SK-N-SH treated with all-trans-retinoic acid at 6 μM for 48 hours (cell line): ENCODE measurements at regions not wholly inside any gene's neighbourhood (a gene's known extent, or its start where the extent isn't known, plus 50 kb on each side); places are given as distances from the start of the nearest gene placed in this dataset.

ENCODE experiments used
- ATAC-seq: fragments of 200-7000 bp; cut with Tn5 transposase; 3 replicates; pipeline ENCODE4 v1.9.1; 2020; ENCODE audit warnings: mild to moderate bottlenecking, moderate library complexity
- ARNTL ChIP-seq: fragments of 450-650 bp; formaldehyde crosslinking; IDR thresholded peaks from 2 replicates; pipeline ENCODE4 v1.5.0; 2020; ENCODE audit warnings: low read depth, mild to moderate bottlenecking, moderate library complexity, borderline replicate concordance
- BACH2 ChIP-seq: fragments of 250-450 bp; sonication (Bioruptor Pico); IDR thresholded peaks from 2 replicates; pipeline ENCODE4 v1.9.0; 2021; ENCODE audit warnings: mild to moderate bottlenecking, borderline replicate concordance
- CSDC2 ChIP-seq: fragments of 250-450 bp; sonication (Bioruptor Pico); IDR thresholded peaks from 2 replicates; pipeline ENCODE4 v1.5.0; 2020; ENCODE audit warnings: mild to moderate bottlenecking, moderate library complexity
- ESRRG ChIP-seq: fragments of 250-450 bp; sonication (Bioruptor Pico); IDR thresholded peaks from 2 replicates; pipeline ENCODE4 v1.6.1; 2021; ENCODE audit warnings: mild to moderate bottlenecking
- GLIS3 ChIP-seq: fragments of 250-450 bp; sonication (Bioruptor Pico); IDR thresholded peaks from 2 replicates; pipeline ENCODE4 v1.5.0; 2020; ENCODE audit warnings: mild to moderate bottlenecking, moderate library complexity
- ISL1 ChIP-seq: fragments of 250-450 bp; sonication (Bioruptor Pico); IDR thresholded peaks from 2 replicates; pipeline ENCODE4 v2.1.2; 2022; ENCODE audit warnings: mild to moderate bottlenecking, moderate library complexity
- OSR1 ChIP-seq: fragments of 250-450 bp; sonication (Bioruptor Pico); IDR thresholded peaks from 2 replicates; pipeline ENCODE4 v1.8.0; 2022; ENCODE audit warnings: moderate library complexity, mild to moderate bottlenecking, inconsistent platforms
- PPARA ChIP-seq: fragments of 250-450 bp; sonication (Bioruptor Pico); IDR thresholded peaks from 2 replicates; pipeline ENCODE4 v1.5.0; 2020; ENCODE audit warnings: mild to moderate bottlenecking, borderline replicate concordance
- RARB ChIP-seq: fragments of 250-450 bp; sonication (Bioruptor Pico); IDR thresholded peaks from 2 replicates; pipeline ENCODE4 v1.8.0; 2021; ENCODE audit warnings: mild to moderate bottlenecking, moderate library complexity
- SNAI2 ChIP-seq: fragments of 250-450 bp; sonication (Bioruptor Pico); IDR thresholded peaks from 2 replicates; pipeline ENCODE4 v1.5.0; 2020; ENCODE audit warnings: mild to moderate bottlenecking, moderate library complexity
- TOX ChIP-seq: fragments of 250-450 bp; sonication (Bioruptor Pico); IDR thresholded peaks from 2 replicates; pipeline ENCODE4 v1.8.0; 2021; ENCODE audit warnings: mild to moderate bottlenecking, moderate library complexity, borderline replicate concordance
- ZC3H10 ChIP-seq: fragments of 250-450 bp; sonication (Bioruptor Pico); IDR thresholded peaks from 2 replicates; pipeline ENCODE4 v1.5.1; 2021; ENCODE audit warnings: mild to moderate bottlenecking, moderate library complexity
- ZFP30 ChIP-seq: fragments of 450-650 bp; formaldehyde crosslinking; IDR thresholded peaks from 2 replicates; pipeline ENCODE4 v1.5.0; 2022; ENCODE audit warnings: mild to moderate bottlenecking, moderate library complexity
- ZNF565 ChIP-seq: fragments of 450-650 bp; formaldehyde crosslinking; conservative IDR thresholded peaks from 2 replicates; pipeline ENCODE4 v1.5.0; 2020; ENCODE audit warnings: low read depth, mild to moderate bottlenecking, moderate library complexity
- ZNF70 ChIP-seq: fragments of 450-650 bp; formaldehyde crosslinking; IDR thresholded peaks from 2 replicates; pipeline ENCODE4 v1.5.0; 2020; ENCODE audit warnings: mild to moderate bottlenecking, moderate library complexity
- ZNF8 ChIP-seq: fragments of 450-650 bp; formaldehyde crosslinking; IDR thresholded peaks from 2 replicates; pipeline ENCODE4 v1.5.0; 2020; ENCODE audit warnings: mild to moderate bottlenecking, moderate library complexity
- TF ChIP-seq, protein P1 (sequence below): fragments of 250-450 bp; sonication (Bioruptor Pico); IDR thresholded peaks from 2 replicates; pipeline ENCODE4 v1.8.0; 2021; ENCODE audit warnings: low read depth, mild to moderate bottlenecking, moderate library complexity, borderline replicate concordance
- TF ChIP-seq, protein P2 (sequence below): fragments of 250-450 bp; sonication (Bioruptor Pico); IDR thresholded peaks from 2 replicates; pipeline ENCODE4 v1.8.0; 2020; ENCODE audit warnings: mild to moderate bottlenecking, moderate library complexity, borderline replicate concordance
- TF ChIP-seq, protein P3 (sequence below): fragments of 250-450 bp; sonication (Bioruptor Pico); IDR thresholded peaks from 2 replicates; pipeline ENCODE4 v1.5.0; 2020; ENCODE audit warnings: mild to moderate bottlenecking, moderate library complexity
- TF ChIP-seq, protein P4 (sequence below): fragments of 250-450 bp; sonication (Bioruptor Pico); IDR thresholded peaks from 2 replicates; pipeline ENCODE4 v1.5.1; 2021; ENCODE audit warnings: mild to moderate bottlenecking, moderate library complexity

DNA sequence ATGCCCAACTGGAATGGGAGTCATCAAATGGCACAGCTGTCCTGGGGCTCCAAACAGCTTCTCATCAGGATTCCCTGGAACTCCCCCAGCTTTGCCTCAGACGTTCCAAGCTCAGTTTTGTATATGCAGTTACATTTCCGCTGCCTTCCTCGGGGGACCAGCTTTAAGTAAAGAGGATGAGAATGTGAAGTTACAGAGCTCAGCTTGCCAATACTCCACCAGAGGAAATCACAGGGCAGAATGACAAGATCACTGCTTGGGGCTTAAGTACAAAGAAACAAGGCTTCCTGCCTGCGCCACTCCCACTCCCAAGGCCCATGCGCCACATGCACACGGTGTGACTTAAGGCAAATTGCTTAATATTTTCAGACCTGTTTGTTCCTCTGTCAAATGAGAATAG lies 272.4 kb upstream of the CDH11 start:
- no peak for ATAC-seq
- TF ChIP-seq ESRRG, result no peak
- no peak for TF ChIP-seq ZC3H10 (CRISPR knock-in tag)
- no peak for TF ChIP-seq CSDC2
- no peak for TF ChIP-seq ISL1 (CRISPR knock-in tag)
- TF ChIP-seq ARNTL (CRISPR knock-in tag), result no peak
- TF ChIP-seq ZNF70 (CRISPR knock-in tag), result no peak
- TF ChIP-seq, protein P1, sequence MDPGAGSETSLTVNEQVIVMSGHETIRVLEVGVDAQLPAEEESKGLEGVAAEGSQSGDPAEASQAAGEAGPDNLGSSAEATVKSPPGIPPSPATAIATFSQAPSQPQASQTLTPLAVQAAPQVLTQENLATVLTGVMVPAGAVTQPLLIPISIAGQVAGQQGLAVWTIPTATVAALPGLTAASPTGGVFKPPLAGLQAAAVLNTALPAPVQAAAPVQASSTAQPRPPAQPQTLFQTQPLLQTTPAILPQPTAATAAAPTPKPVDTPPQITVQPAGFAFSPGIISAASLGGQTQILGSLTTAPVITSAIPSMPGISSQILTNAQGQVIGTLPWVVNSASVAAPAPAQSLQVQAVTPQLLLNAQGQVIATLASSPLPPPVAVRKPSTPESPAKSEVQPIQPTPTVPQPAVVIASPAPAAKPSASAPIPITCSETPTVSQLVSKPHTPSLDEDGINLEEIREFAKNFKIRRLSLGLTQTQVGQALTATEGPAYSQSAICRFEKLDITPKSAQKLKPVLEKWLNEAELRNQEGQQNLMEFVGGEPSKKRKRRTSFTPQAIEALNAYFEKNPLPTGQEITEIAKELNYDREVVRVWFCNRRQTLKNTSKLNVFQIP (CRISPR knock-in tag), result no peak
- no peak for TF ChIP-seq SNAI2 (CRISPR knock-in tag)
- TF ChIP-seq ZNF8 (CRISPR knock-in tag), result no peak
- TF ChIP-seq, protein P2, sequence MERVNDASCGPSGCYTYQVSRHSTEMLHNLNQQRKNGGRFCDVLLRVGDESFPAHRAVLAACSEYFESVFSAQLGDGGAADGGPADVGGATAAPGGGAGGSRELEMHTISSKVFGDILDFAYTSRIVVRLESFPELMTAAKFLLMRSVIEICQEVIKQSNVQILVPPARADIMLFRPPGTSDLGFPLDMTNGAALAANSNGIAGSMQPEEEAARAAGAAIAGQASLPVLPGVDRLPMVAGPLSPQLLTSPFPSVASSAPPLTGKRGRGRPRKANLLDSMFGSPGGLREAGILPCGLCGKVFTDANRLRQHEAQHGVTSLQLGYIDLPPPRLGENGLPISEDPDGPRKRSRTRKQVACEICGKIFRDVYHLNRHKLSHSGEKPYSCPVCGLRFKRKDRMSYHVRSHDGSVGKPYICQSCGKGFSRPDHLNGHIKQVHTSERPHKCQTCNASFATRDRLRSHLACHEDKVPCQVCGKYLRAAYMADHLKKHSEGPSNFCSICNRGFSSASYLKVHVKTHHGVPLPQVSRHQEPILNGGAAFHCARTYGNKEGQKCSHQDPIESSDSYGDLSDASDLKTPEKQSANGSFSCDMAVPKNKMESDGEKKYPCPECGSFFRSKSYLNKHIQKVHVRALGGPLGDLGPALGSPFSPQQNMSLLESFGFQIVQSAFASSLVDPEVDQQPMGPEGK, result no peak
- TF ChIP-seq ZFP30, result no peak
- TF ChIP-seq, protein P3, sequence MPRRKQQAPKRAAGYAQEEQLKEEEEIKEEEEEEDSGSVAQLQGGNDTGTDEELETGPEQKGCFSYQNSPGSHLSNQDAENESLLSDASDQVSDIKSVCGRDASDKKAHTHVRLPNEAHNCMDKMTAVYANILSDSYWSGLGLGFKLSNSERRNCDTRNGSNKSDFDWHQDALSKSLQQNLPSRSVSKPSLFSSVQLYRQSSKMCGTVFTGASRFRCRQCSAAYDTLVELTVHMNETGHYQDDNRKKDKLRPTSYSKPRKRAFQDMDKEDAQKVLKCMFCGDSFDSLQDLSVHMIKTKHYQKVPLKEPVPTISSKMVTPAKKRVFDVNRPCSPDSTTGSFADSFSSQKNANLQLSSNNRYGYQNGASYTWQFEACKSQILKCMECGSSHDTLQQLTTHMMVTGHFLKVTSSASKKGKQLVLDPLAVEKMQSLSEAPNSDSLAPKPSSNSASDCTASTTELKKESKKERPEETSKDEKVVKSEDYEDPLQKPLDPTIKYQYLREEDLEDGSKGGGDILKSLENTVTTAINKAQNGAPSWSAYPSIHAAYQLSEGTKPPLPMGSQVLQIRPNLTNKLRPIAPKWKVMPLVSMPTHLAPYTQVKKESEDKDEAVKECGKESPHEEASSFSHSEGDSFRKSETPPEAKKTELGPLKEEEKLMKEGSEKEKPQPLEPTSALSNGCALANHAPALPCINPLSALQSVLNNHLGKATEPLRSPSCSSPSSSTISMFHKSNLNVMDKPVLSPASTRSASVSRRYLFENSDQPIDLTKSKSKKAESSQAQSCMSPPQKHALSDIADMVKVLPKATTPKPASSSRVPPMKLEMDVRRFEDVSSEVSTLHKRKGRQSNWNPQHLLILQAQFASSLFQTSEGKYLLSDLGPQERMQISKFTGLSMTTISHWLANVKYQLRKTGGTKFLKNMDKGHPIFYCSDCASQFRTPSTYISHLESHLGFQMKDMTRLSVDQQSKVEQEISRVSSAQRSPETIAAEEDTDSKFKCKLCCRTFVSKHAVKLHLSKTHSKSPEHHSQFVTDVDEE, result no peak
- no peak for TF ChIP-seq BACH2 (CRISPR knock-in tag)
- TF ChIP-seq, protein P4, sequence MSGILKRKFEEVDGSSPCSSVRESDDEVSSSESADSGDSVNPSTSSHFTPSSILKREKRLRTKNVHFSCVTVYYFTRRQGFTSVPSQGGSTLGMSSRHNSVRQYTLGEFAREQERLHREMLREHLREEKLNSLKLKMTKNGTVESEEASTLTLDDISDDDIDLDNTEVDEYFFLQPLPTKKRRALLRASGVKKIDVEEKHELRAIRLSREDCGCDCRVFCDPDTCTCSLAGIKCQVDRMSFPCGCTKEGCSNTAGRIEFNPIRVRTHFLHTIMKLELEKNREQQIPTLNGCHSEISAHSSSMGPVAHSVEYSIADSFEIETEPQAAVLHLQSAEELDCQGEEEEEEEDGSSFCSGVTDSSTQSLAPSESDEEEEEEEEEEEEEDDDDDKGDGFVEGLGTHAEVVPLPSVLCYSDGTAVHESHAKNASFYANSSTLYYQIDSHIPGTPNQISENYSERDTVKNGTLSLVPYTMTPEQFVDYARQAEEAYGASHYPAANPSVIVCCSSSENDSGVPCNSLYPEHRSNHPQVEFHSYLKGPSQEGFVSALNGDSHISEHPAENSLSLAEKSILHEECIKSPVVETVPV (CRISPR knock-in tag), result no peak

DNA sequence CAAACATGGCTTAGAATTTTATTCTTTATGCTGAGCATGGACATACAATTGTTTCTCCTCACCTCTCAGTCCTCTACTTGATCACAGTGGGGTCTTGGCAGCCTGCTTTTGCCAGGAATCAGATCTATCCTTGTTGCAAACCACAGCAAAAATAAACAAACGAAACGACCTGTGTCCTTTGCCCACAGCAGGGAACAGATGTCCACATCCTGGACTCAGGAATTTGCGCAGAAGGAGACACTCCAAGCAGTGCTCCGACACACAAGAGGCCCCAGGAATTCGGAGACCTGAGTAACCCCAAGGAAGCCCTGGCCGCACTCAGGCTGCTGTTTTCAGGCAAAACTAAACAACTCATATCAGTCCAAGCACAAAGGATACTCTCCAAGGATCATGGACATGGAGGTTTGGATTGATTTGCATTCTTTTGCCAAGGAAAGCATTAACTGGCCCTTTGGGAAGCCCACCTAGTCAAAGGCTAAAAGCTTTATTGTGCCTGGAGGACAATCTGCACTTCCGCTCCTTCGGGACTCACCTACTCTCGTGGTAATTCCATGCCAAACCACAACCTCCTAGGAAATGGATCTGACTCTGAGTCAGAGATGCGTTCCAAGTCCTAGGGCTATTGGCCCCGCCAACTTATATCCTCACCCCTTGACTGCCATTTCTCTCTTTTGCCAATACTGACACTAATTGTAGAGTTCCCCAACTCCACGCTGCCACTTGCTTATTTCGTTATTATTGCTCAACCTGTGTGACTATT lies 271.1 kb upstream of the CDH11 start:
- TF ChIP-seq, protein P1 (CRISPR knock-in tag), result no peak
- TF ChIP-seq ZC3H10 (CRISPR knock-in tag) (no peak), ARNTL (CRISPR knock-in tag) (no peak)
- ATAC-seq, result no peak

DNA sequence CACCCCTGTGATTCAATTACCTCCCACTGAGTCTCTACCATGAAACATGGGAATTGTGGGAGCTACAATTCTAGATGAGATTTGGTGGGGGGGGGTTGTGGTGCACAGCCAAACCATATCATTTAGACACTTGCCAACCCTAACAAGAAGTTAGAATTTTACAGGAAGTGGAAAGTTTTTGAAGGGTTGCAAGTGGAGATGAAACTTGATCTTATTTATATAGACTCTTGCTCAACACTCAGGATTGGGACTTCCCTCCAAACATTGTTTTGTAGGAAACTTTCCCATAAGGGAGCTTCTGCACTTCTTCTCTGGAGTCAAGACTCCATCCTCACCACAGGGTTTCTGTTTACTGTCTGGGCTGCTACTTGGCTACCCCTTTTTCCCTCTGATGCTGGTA lies 266.7 kb upstream of the CDH11 start:
- no peak for ATAC-seq
- no peak for TF ChIP-seq ZNF565 (CRISPR knock-in tag)
- TF ChIP-seq ZNF8 (CRISPR knock-in tag), result no peak
- TF ChIP-seq TOX (CRISPR knock-in tag), result no peak
- TF ChIP-seq ZNF70 (CRISPR knock-in tag), result no peak
- TF ChIP-seq OSR1 (CRISPR knock-in tag), result no peak
- TF ChIP-seq GLIS3 (CRISPR knock-in tag), result no peak
- TF ChIP-seq, protein P4 (CRISPR knock-in tag), result no peak
- TF ChIP-seq BACH2 (CRISPR knock-in tag), result no peak
- TF ChIP-seq PPARA, result no peak
- no peak for TF ChIP-seq ISL1 (CRISPR knock-in tag)
- TF ChIP-seq RARB (CRISPR knock-in tag), result no peak
- no peak for TF ChIP-seq ARNTL (CRISPR knock-in tag)
- TF ChIP-seq, protein P3, result no peak
- TF ChIP-seq ZC3H10 (CRISPR knock-in tag), result no peak
- TF ChIP-seq, protein P2, result no peak
